ENCODE measurements at regions not wholly inside any gene's neighbourhood (a gene's known extent, or its start where the extent isn't known, plus 50 kb on each side); places are given as distances from the start of the nearest gene placed in this dataset.

GRCh38 chr2:204180649-204181048 lies 244.1 kb downstream of the ICOS start:
- Mint-ChIP-seq H3K4me3 (no peak overlapping the region), H3K27ac (no peak overlapping the region), H3K27me3 (peaks cover 8 to 40% (median 15%) of the 10 kb centered on the region in 5 donors), H3K36me3 (no peaks in the 10 kb centered on the region), H3K9me3 (no peaks in the 10 kb centered on the region), H3K4me1 (peaks cover 0 to 10% (median 0%) of the 10 kb centered on the region in 7 donors)
- intact Hi-C loops (cut with micrococcal nuclease), result no loop called here
- ChIA-PET POLR2A (no interaction called here), CTCF (interaction anchor here (1.0 to 1.8 kb wide), 4 partner anchors 9 to 73 kb away, joined by 3 to 6 read pairs (median 3); no protein-coding TSS in a partner anchor)
- H3K4me3 ChIP-seq (ENCODE audit: low read length), result no peak overlapping the region
- no peaks in the 10 kb centered on the region for H3K27me3 ChIP-seq (ENCODE audit: control insufficient read depth in 2 of 2, insufficient read depth in 2 of 2, low read length in 2 of 2)
- DNase-seq, result no peak
- H3K27ac ChIP-seq (ENCODE audit: low read depth, low read length), result no peak overlapping the region
- no peaks in the 10 kb centered on the region for H3K9me3 ChIP-seq (ENCODE audit: control insufficient read depth in 2 of 3, low read length in 3 of 3)
- no peak for ATAC-seq
- H3K36me3 ChIP-seq (ENCODE audit: control insufficient read depth in 2 of 3, insufficient read depth in 3 of 3, low read length in 3 of 3), result no peaks in the 10 kb centered on the region
- H3K4me1 ChIP-seq (ENCODE audit: control insufficient read depth in 2 of 2, insufficient read depth in 2 of 2, low read length in 2 of 2), result no peaks in the 10 kb centered on the region

GRCh38 chr2:204183608-204184007 lies 247.0 kb downstream of the ICOS start:
- Histone ChIP-seq H3K9me3 (ENCODE audit: control insufficient read depth in 2 of 3, low read length in 3 of 3) (no peaks in the 10 kb centered on the region), H3K36me3 (ENCODE audit: control insufficient read depth in 2 of 3, insufficient read depth in 3 of 3, low read length in 3 of 3) (no peaks in the 10 kb centered on the region), H3K4me3 (ENCODE audit: low read length) (no peak overlapping the region), H3K4me1 (ENCODE audit: control insufficient read depth in 2 of 2, insufficient read depth in 2 of 2, low read length in 2 of 2) (no peaks in the 10 kb centered on the region), H3K27me3 (ENCODE audit: control insufficient read depth in 2 of 2, insufficient read depth in 2 of 2, low read length in 2 of 2) (no peaks in the 10 kb centered on the region), H3K27ac (ENCODE audit: low read depth, low read length) (no peak overlapping the region)
- peaks cover 0 to 4% (median 0%) of the 10 kb centered on the region in 5 donors for H3K36me3 Mint-ChIP-seq
- no peak for ATAC-seq
- H3K4me1 Mint-ChIP-seq, result peaks cover 9 to 23% (median 16%) of the 10 kb centered on the region in 7 donors
- CTCF ChIA-PET, result interaction anchor here (0.6 kb wide), 1 partner anchor 1788 kb away, joined by 5 read pairs; no protein-coding TSS in a partner anchor
- H3K27me3 Mint-ChIP-seq, result peaks cover 7 to 35% (median 8%) of the 10 kb centered on the region in 5 donors
- H3K27ac Mint-ChIP-seq, result no peak overlapping the region
- intact Hi-C loops (cut with micrococcal nuclease), result no loop called here
- POLR2A ChIA-PET, result no interaction called here
- H3K9me3 Mint-ChIP-seq, result peaks cover 0 to 2% (median 0%) of the 10 kb centered on the region in 11 donors
- DNase-seq, result no peak
- no peak overlapping the region for H3K4me3 Mint-ChIP-seq

- H3K9me3 Mint-ChIP-seq, result peaks cover 0 to 2% (median 0%) of the 10 kb centered on the region in 11 donors
- peaks cover 0 to 4% (median 0%) of the 10 kb centered on the region in 5 donors for H3K36me3 Mint-ChIP-seq
- POLR2A ChIA-PET, result no interaction called here
- H3K9me3 ChIP-seq (ENCODE audit: control insufficient read depth in 2 of 3, low read length in 3 of 3), result no peaks in the 10 kb centered on the region
- H3K27me3 ChIP-seq (ENCODE audit: control insufficient read depth in 2 of 2, insufficient read depth in 2 of 2, low read length in 2 of 2), result no peaks in the 10 kb centered on the region
- no peak for ATAC-seq
- H3K36me3 ChIP-seq (ENCODE audit: control insufficient read depth in 2 of 3, insufficient read depth in 3 of 3, low read length in 3 of 3), result no peaks in the 10 kb centered on the region
- DNase-seq, result no peak
- no peak overlapping the region for H3K27ac ChIP-seq (ENCODE audit: low read depth, low read length)
- intact Hi-C loops (cut with micrococcal nuclease), result no loop called here
- CTCF ChIA-PET, result no interaction called here
- H3K4me3 Mint-ChIP-seq, result no peak overlapping the region
- no peaks in the 10 kb centered on the region for H3K4me1 ChIP-seq (ENCODE audit: control insufficient read depth in 2 of 2, insufficient read depth in 2 of 2, low read length in 2 of 2)
- peaks cover 9 to 23% (median 16%) of the 10 kb centered on the region in 7 donors for H3K4me1 Mint-ChIP-seq
- H3K27me3 Mint-ChIP-seq, result peaks cover 6 to 33% (median 8%) of the 10 kb centered on the region in 5 donors
- no peak overlapping the region for H3K27ac Mint-ChIP-seq
- H3K4me3 ChIP-seq (ENCODE audit: low read length), result no peak overlapping the region
These were observed 247.7 kb downstream of the ICOS start for GRCh38 chr2:204184226-204184625.

- H3K27ac ChIP-seq (ENCODE audit: low read depth, low read length), result no peak overlapping the region
- Mint-ChIP-seq H3K4me1 (peaks cover 9 to 23% (median 16%) of the 10 kb centered on the region in 7 donors), H3K36me3 (peaks cover 0 to 4% (median 0%) of the 10 kb centered on the region in 5 donors), H3K4me3 (peak overlapping the region in 1 of 10 donors; percentile 2), H3K27me3 (peaks cover 0 to 17% (median 3%) of the 10 kb centered on the region in 5 donors), H3K27ac (peak overlapping the region in 2 of 9 donors; percentile 31 to 41), H3K9me3 (peaks cover 0 to 2% (median 0%) of the 10 kb centered on the region in 11 donors)
- H3K4me1 ChIP-seq (ENCODE audit: control insufficient read depth in 2 of 2, insufficient read depth in 2 of 2, low read length in 2 of 2), result no peaks in the 10 kb centered on the region
- ATAC-seq (peak; percentile 22), DNase-seq (peak in 3 of 9 donors; percentile 14 to 18 (median 18))
- ChIA-PET POLR2A (no interaction called here), CTCF (no interaction called here)
- H3K4me3 ChIP-seq (ENCODE audit: low read length), result no peak overlapping the region
- H3K27me3 ChIP-seq (ENCODE audit: control insufficient read depth in 2 of 2, insufficient read depth in 2 of 2, low read length in 2 of 2), result no peaks in the 10 kb centered on the region
- no peaks in the 10 kb centered on the region for H3K36me3 ChIP-seq (ENCODE audit: control insufficient read depth in 2 of 3, insufficient read depth in 3 of 3, low read length in 3 of 3)
- no peaks in the 10 kb centered on the region for H3K9me3 ChIP-seq (ENCODE audit: control insufficient read depth in 2 of 3, low read length in 3 of 3)
- intact Hi-C loops (cut with micrococcal nuclease), result no loop called here
These were observed 250.9 kb downstream of the ICOS start for GRCh38 chr2:204187229-204188083.

GRCh38 chr2:204191574-204191973 lies 255.0 kb downstream of the ICOS start:
- Mint-ChIP-seq H3K4me1 (peaks cover 9 to 24% (median 15%) of the 10 kb centered on the region in 7 donors), H3K27me3 (peaks cover 0 to 27% (median 11%) of the 10 kb centered on the region in 5 donors), H3K27ac (no peak overlapping the region), H3K4me3 (no peak overlapping the region), H3K9me3 (no peaks in the 10 kb centered on the region), H3K36me3 (peaks cover 0 to 2% (median 0%) of the 10 kb centered on the region in 5 donors)
- DNase-seq (no peak), ATAC-seq (no peak)
- H3K27ac ChIP-seq (ENCODE audit: low read depth, low read length), result no peak overlapping the region
- no peaks in the 10 kb centered on the region for H3K4me1 ChIP-seq (ENCODE audit: control insufficient read depth in 2 of 2, insufficient read depth in 2 of 2, low read length in 2 of 2)
- ChIA-PET CTCF (interaction anchor here (0.5 to 1.6 kb wide), 2 partner anchors 11 to 1216 kb away, joined by 3 to 6 read pairs; no protein-coding TSS in a partner anchor), POLR2A (no interaction called here)
- no peak overlapping the region for H3K4me3 ChIP-seq (ENCODE audit: low read length)
- intact Hi-C loops (cut with micrococcal nuclease), result no loop called here
- H3K36me3 ChIP-seq (ENCODE audit: control insufficient read depth in 2 of 3, insufficient read depth in 3 of 3, low read length in 3 of 3), result no peaks in the 10 kb centered on the region
- H3K27me3 ChIP-seq (ENCODE audit: control insufficient read depth in 2 of 2, insufficient read depth in 2 of 2, low read length in 2 of 2), result no peaks in the 10 kb centered on the region
- H3K9me3 ChIP-seq (ENCODE audit: control insufficient read depth in 2 of 3, low read length in 3 of 3), result no peaks in the 10 kb centered on the region

- no peaks in the 10 kb centered on the region for H3K4me1 ChIP-seq (ENCODE audit: control insufficient read depth in 2 of 2, insufficient read depth in 2 of 2, low read length in 2 of 2)
- no peak for ATAC-seq
- no peak overlapping the region for H3K4me3 ChIP-seq (ENCODE audit: low read length)
- no peaks in the 10 kb centered on the region for H3K9me3 ChIP-seq (ENCODE audit: control insufficient read depth in 2 of 3, low read length in 3 of 3)
- H3K4me3 Mint-ChIP-seq, result no peak overlapping the region
- peaks cover 0 to 9% (median 0%) of the 10 kb centered on the region in 7 donors for H3K4me1 Mint-ChIP-seq
- no peaks in the 10 kb centered on the region for H3K36me3 Mint-ChIP-seq
- intact Hi-C loops (cut with micrococcal nuclease), result no loop called here
- no peaks in the 10 kb centered on the region for H3K36me3 ChIP-seq (ENCODE audit: control insufficient read depth in 2 of 3, insufficient read depth in 3 of 3, low read length in 3 of 3)
- H3K27ac Mint-ChIP-seq, result no peak overlapping the region
- DNase-seq, result no peak
- no peaks in the 10 kb centered on the region for H3K27me3 ChIP-seq (ENCODE audit: control insufficient read depth in 2 of 2, insufficient read depth in 2 of 2, low read length in 2 of 2)
- POLR2A ChIA-PET, result no interaction called here
- CTCF ChIA-PET, result interaction anchor here (0.9 kb wide), 1 partner anchor 15 kb away, joined by 3 read pairs; no protein-coding TSS in a partner anchor
- no peak overlapping the region for H3K27ac ChIP-seq (ENCODE audit: low read depth, low read length)
- H3K9me3 Mint-ChIP-seq, result no peaks in the 10 kb centered on the region
- H3K27me3 Mint-ChIP-seq, result peaks cover 0 to 37% (median 8%) of the 10 kb centered on the region in 5 donors
These were observed 258.9 kb downstream of the ICOS start for GRCh38 chr2:204195498-204195897.
